GM23338 (cell line): ENCODE measurements at regions not wholly inside any gene's neighbourhood (a gene's known extent, or its start where the extent isn't known, plus 50 kb on each side); places are given as distances from the start of the nearest gene placed in this dataset.

Source experiments
- ATAC-seq: fragments of 200-7000 bp; cut with Tn5 transposase; 3 replicates; pipeline ENCODE4 v1.9.1; 2020
- DNase-seq: peaks from one replicate; pipeline ENCODE4 v3.0.0-alpha.2; 2015; ENCODE audit warnings: low spot score
- H2AFZ ChIP-seq: fragments of 200-600 bp; sonication (generic); 2 replicates; pipeline ENCODE4 v1.8.0; 2016; ENCODE audit warnings: antibody characterized with exemption, mild to moderate bottlenecking, moderate library complexity
- H3F3A ChIP-seq: fragments of 200-600 bp; sonication (generic); replicated peaks from 2 replicates; pipeline ENCODE4 v1.8.0; 2017; ENCODE audit warnings: antibody characterized with exemption, mixed run types, low read depth
- H3K27ac ChIP-seq: fragments of 200-600 bp; sonication (generic); 2 replicates; pipeline ENCODE4 v1.6.1; 2016; ENCODE audit warnings: low read depth
- H3K27me3 ChIP-seq: fragments of 200-600 bp; sonication (generic); 2 replicates; pipeline ENCODE4 v1.8.0; 2016; ENCODE audit warnings: mild to moderate bottlenecking, mixed run types, moderate library complexity; ENCODE audit not compliant: insufficient read depth
- H3K36me3 ChIP-seq: fragments of 200-600 bp; sonication (generic); 2 replicates; pipeline ENCODE4 v1.8.0; 2016; ENCODE audit warnings: mild to moderate bottlenecking; ENCODE audit not compliant: insufficient read depth
- H3K4me1 ChIP-seq: fragments of 200-600 bp; sonication (generic); 2 replicates; pipeline ENCODE4 v1.8.0; 2016; ENCODE audit warnings: mild to moderate bottlenecking, moderate library complexity; ENCODE audit not compliant: insufficient read depth
- H3K4me2 ChIP-seq: fragments of 200-600 bp; sonication (generic); 2 replicates; pipeline ENCODE4 v1.7.1; 2017; ENCODE audit warnings: mixed run types
- H3K4me3 ChIP-seq: fragments of 200-600 bp; sonication (generic); 2 replicates; pipeline ENCODE4 v1.6.1; 2016; ENCODE audit warnings: mixed run types
- H3K79me2 ChIP-seq: fragments of 200-600 bp; sonication (generic); replicated peaks from 2 replicates; pipeline ENCODE4 v1.8.0; 2017; ENCODE audit warnings: mild to moderate bottlenecking; ENCODE audit not compliant: insufficient read depth
- H3K9me2 ChIP-seq: fragments of 200-600 bp; sonication (generic); 2 replicates; pipeline ENCODE4 v1.8.0; 2017; ENCODE audit not compliant: insufficient read depth
- H4K20me1 ChIP-seq: fragments of 200-600 bp; sonication (generic); replicated peaks from 2 replicates; pipeline ENCODE4 v1.8.0; 2017; ENCODE audit warnings: mild to moderate bottlenecking; ENCODE audit not compliant: insufficient read depth
- H3K27ac Mint-ChIP-seq: 2 replicates; pipeline ENCODE4 v1.8.0; 2020; ENCODE audit warnings: inconsistent platforms, mild to moderate bottlenecking, moderate library complexity, mixed read lengths
- H3K27me3 Mint-ChIP-seq: 3 replicates; pipeline ENCODE4 v1.8.0; 2022; ENCODE audit warnings: low read depth, mild to moderate bottlenecking, moderate library complexity, mixed read lengths, inconsistent platforms; ENCODE audit not compliant: insufficient read depth, poor library complexity
- H3K36me3 Mint-ChIP-seq: 3 replicates; pipeline ENCODE4 v1.8.0; 2021; ENCODE audit warnings: low read depth, mild to moderate bottlenecking, inconsistent platforms, moderate library complexity, mixed read lengths
- H3K4me1 Mint-ChIP-seq: 3 replicates; pipeline ENCODE4 v1.8.0; 2020; ENCODE audit warnings: mild to moderate bottlenecking, inconsistent platforms, mixed read lengths
- H3K4me3 Mint-ChIP-seq: 3 replicates; pipeline ENCODE4 v1.8.0; 2021; ENCODE audit warnings: moderate library complexity, mild to moderate bottlenecking, inconsistent platforms, mixed read lengths
- H3K9me3 Mint-ChIP-seq: 3 replicates; pipeline ENCODE4 v1.8.0; 2020; ENCODE audit warnings: moderate library complexity, mild to moderate bottlenecking, inconsistent platforms, mixed read lengths
- CREB1 ChIP-seq: fragments of 250-450 bp; sonication (Bioruptor Pico); IDR thresholded peaks from 2 replicates; pipeline ENCODE4 v1.5.0; 2020; ENCODE audit warnings: low read depth, mild to moderate bottlenecking, moderate library complexity
- EZH2 ChIP-seq: fragments of 200-600 bp; sonication (generic); IDR thresholded peaks from one replicate; pipeline ENCODE4 v1.8.0; 2017; ENCODE audit warnings: antibody characterized with exemption, mild to moderate bottlenecking, low read depth; ENCODE audit not compliant: unreplicated experiment
- EZH2phosphoT487 ChIP-seq: fragments of 200-600 bp; sonication (generic); IDR thresholded peaks from one replicate; pipeline ENCODE4 v1.8.1; 2018; ENCODE audit warnings: antibody characterized with exemption; ENCODE audit not compliant: unreplicated experiment
- JUNB ChIP-seq: IDR thresholded peaks from one replicate; pipeline ENCODE4 v1.6.1; 2016; ENCODE audit warnings: antibody characterized with exemption; ENCODE audit not compliant: unreplicated experiment
- NANOG ChIP-seq: IDR thresholded peaks from 2 replicates; pipeline ENCODE4 v1.6.1; 2016; ENCODE audit warnings: antibody characterized with exemption, borderline replicate concordance
- POLR2AphosphoS5 ChIP-seq: IDR thresholded peaks from 2 replicates; pipeline ENCODE4 v1.6.1; 2016; ENCODE audit warnings: antibody characterized with exemption, low read depth
- STAT1 ChIP-seq: IDR thresholded peaks from one replicate; pipeline ENCODE4 v1.6.1; 2016; ENCODE audit warnings: antibody characterized with exemption; ENCODE audit not compliant: unreplicated experiment
- ZNF114 ChIP-seq: fragments of 250-450 bp; sonication (Bioruptor Pico); IDR thresholded peaks from 2 replicates; pipeline ENCODE4 v1.5.0; 2020; ENCODE audit warnings: mild to moderate bottlenecking, moderate library complexity
- ZNF331 ChIP-seq: fragments of 250-450 bp; sonication (Bioruptor Pico); IDR thresholded peaks from 2 replicates; pipeline ENCODE4 v1.5.0; 2020; ENCODE audit warnings: low read depth, mild to moderate bottlenecking, moderate library complexity
- ZNF462 ChIP-seq: fragments of 250-450 bp; sonication (Bioruptor Pico); IDR thresholded peaks from 2 replicates; pipeline ENCODE4 v1.5.0; 2020; ENCODE audit warnings: mild to moderate bottlenecking, moderate library complexity
- TF ChIP-seq, protein P1 (sequence below), 2 experiments: fragments of 200-600 bp in 1 of 2; sonication (generic) in 1 of 2; conservative IDR thresholded peaks; 2 replicates each; pipeline versions ENCODE4 v1.5.1 to v1.6.1; 2016 to 2017; ENCODE audit warnings: antibody characterized with exemption in 2 of 2, low read depth in 2 of 2, mild to moderate bottlenecking in 2 of 2, moderate library complexity in 1 of 2
- TF ChIP-seq, protein P2 (sequence below): IDR thresholded peaks from one replicate; pipeline ENCODE4 v1.6.1; 2018; ENCODE audit warnings: antibody characterized with exemption; ENCODE audit not compliant: unreplicated experiment
- TF ChIP-seq, protein P3 (sequence below): IDR thresholded peaks from 2 replicates; pipeline ENCODE4 v1.6.1; 2016; ENCODE audit warnings: antibody characterized with exemption

GRCh38 chr2:129798301-129798581 lies 181.2 kb upstream of the RAB6C start:
- peaks cover 8% of the 10 kb centered on the region for H3K27me3 Mint-ChIP-seq
- peaks cover 27% of the 10 kb centered on the region for H3K4me1 Mint-ChIP-seq
- H3K4me3 Mint-ChIP-seq, result no peak overlapping the region
- H3F3A ChIP-seq, result no peaks in the 10 kb centered on the region
- H4K20me1 ChIP-seq, result no peaks in the 10 kb centered on the region
- H3K27ac Mint-ChIP-seq, result no peak overlapping the region
- DNase-seq (no peak), ATAC-seq (no peak)
- no peak overlapping the region for H3K4me2 ChIP-seq
- no peaks in the 10 kb centered on the region for H3K36me3 ChIP-seq
- TF ChIP-seq, protein P1, sequence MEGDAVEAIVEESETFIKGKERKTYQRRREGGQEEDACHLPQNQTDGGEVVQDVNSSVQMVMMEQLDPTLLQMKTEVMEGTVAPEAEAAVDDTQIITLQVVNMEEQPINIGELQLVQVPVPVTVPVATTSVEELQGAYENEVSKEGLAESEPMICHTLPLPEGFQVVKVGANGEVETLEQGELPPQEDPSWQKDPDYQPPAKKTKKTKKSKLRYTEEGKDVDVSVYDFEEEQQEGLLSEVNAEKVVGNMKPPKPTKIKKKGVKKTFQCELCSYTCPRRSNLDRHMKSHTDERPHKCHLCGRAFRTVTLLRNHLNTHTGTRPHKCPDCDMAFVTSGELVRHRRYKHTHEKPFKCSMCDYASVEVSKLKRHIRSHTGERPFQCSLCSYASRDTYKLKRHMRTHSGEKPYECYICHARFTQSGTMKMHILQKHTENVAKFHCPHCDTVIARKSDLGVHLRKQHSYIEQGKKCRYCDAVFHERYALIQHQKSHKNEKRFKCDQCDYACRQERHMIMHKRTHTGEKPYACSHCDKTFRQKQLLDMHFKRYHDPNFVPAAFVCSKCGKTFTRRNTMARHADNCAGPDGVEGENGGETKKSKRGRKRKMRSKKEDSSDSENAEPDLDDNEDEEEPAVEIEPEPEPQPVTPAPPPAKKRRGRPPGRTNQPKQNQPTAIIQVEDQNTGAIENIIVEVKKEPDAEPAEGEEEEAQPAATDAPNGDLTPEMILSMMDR (conservative IDR thresholded peaks at IDR 0.05; ENCODE audit: low read depth in 2 of 2), result no peak
- TF ChIP-seq ZNF462 (CRISPR knock-in tag) (no peak), ZNF331 (CRISPR knock-in tag) (no peak), EZH2 (no peak), STAT1 (no peak), CREB1 (no peak), EZH2phosphoT487 (no peak), NANOG (no peak), JUNB (no peak), ZNF114 (CRISPR knock-in tag) (no peak), POLR2AphosphoS5 (no peak)
- TF ChIP-seq, protein P2, sequence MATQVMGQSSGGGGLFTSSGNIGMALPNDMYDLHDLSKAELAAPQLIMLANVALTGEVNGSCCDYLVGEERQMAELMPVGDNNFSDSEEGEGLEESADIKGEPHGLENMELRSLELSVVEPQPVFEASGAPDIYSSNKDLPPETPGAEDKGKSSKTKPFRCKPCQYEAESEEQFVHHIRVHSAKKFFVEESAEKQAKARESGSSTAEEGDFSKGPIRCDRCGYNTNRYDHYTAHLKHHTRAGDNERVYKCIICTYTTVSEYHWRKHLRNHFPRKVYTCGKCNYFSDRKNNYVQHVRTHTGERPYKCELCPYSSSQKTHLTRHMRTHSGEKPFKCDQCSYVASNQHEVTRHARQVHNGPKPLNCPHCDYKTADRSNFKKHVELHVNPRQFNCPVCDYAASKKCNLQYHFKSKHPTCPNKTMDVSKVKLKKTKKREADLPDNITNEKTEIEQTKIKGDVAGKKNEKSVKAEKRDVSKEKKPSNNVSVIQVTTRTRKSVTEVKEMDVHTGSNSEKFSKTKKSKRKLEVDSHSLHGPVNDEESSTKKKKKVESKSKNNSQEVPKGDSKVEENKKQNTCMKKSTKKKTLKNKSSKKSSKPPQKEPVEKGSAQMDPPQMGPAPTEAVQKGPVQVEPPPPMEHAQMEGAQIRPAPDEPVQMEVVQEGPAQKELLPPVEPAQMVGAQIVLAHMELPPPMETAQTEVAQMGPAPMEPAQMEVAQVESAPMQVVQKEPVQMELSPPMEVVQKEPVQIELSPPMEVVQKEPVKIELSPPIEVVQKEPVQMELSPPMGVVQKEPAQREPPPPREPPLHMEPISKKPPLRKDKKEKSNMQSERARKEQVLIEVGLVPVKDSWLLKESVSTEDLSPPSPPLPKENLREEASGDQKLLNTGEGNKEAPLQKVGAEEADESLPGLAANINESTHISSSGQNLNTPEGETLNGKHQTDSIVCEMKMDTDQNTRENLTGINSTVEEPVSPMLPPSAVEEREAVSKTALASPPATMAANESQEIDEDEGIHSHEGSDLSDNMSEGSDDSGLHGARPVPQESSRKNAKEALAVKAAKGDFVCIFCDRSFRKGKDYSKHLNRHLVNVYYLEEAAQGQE, result no peak
- TF ChIP-seq, protein P3, sequence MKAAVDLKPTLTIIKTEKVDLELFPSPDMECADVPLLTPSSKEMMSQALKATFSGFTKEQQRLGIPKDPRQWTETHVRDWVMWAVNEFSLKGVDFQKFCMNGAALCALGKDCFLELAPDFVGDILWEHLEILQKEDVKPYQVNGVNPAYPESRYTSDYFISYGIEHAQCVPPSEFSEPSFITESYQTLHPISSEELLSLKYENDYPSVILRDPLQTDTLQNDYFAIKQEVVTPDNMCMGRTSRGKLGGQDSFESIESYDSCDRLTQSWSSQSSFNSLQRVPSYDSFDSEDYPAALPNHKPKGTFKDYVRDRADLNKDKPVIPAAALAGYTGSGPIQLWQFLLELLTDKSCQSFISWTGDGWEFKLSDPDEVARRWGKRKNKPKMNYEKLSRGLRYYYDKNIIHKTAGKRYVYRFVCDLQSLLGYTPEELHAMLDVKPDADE, result no peak
- no peaks in the 10 kb centered on the region; the same call in 2 of the 3 replicates for H3K36me3 Mint-ChIP-seq
- H2AFZ ChIP-seq, result no peak overlapping the region
- no peak overlapping the region for H3K27ac ChIP-seq
- H3K9me2 ChIP-seq, result no peaks in the 10 kb centered on the region
- H3K4me1 ChIP-seq, result peaks cover 19% of the 10 kb centered on the region
- H3K27me3 ChIP-seq, result no peaks in the 10 kb centered on the region
- peaks cover 3% of the 10 kb centered on the region for H3K9me3 Mint-ChIP-seq
- no peak overlapping the region for H3K4me3 ChIP-seq
- no peaks in the 10 kb centered on the region for H3K79me2 ChIP-seq
